SH-SY5Y (cell line): ENCODE measurements at regions not wholly inside any gene's neighbourhood (a gene's known extent, or its start where the extent isn't known, plus 50 kb on each side); places are given as distances from the start of the nearest gene placed in this dataset.

Source experiments
- GATA2 ChIP-seq: IDR thresholded peaks from 2 replicates; pipeline ENCODE4 v1.6.1; 2011; ENCODE audit warnings: mild to moderate bottlenecking, low read depth, low read length
- GATA3 ChIP-seq: IDR thresholded peaks from 2 replicates; pipeline ENCODE4 v1.6.1; 2011; ENCODE audit warnings: low read depth, mild to moderate bottlenecking, low read length, moderate library complexity

DNA sequence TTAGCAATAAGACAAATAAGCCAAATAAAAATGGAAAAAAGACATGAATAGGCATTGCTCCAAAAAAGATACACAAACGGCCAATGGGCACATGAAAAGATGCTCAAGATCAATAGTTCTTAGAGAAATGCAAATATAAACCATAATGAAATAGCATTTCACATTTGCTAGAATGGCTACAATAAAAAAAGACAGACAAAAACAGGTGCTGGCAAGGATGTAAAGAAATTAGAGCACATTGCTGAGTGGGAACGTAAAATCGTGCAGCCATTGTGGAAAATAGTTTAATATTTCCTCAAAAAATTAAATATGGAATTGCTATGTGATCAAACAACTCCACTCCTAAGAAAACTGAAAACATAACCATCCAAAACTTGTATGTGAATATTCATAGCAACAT is 160.0 kb upstream of the SPATS2L start:
- no peak for TF ChIP-seq GATA2
- TF ChIP-seq GATA3, result no peak
